ENCODE measurements at regions not wholly inside any gene's neighbourhood (a gene's known extent, or its start where the extent isn't known, plus 50 kb on each side); places are given as distances from the start of the nearest gene placed in this dataset.

DNA sequence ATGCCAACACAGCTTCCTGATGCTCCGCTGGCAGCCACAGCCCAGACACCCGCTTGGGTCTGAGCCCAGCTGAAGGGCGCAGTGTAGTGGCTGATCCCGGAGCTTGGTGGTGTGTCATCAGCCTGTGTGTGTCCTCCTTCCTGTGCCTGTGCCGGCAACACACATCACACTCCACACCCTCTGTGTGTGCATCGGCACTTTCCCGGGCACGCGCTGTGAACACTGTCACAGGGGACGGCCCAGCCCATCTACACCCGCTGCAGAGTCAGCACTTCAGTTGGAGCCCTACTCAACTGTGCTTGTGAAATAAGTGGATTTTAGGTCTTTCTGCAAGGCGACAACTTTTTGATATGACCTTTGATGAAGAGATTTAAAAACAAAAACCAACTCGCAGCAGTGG lies 189.4 kb downstream of the IRX2 start:
- POLR2A ChIA-PET, result no interaction called here
- CTCF ChIA-PET, result no interaction called here

DNA sequence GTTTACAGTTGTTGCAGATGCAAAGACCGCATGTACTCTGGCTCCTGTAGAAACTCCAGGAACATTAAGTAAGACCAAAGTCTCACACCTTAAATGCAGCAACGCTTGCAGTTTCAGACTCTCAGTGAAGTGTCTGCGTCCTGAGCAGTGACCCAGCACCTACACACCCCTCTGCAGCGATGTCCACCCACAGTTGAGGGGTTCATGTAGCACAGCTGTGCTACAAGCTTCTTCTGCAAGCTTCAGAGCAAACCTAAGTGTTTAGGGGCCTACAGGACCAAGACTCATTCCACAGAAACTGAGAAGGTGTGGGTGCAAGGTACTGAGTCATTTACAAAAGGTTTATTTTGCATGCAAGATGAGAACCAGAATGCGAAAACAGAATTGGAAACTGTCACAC lies 191.0 kb downstream of the IRX2 start:
- CTCF ChIA-PET, result no interaction called here
- TF ChIP-seq, protein P1, sequence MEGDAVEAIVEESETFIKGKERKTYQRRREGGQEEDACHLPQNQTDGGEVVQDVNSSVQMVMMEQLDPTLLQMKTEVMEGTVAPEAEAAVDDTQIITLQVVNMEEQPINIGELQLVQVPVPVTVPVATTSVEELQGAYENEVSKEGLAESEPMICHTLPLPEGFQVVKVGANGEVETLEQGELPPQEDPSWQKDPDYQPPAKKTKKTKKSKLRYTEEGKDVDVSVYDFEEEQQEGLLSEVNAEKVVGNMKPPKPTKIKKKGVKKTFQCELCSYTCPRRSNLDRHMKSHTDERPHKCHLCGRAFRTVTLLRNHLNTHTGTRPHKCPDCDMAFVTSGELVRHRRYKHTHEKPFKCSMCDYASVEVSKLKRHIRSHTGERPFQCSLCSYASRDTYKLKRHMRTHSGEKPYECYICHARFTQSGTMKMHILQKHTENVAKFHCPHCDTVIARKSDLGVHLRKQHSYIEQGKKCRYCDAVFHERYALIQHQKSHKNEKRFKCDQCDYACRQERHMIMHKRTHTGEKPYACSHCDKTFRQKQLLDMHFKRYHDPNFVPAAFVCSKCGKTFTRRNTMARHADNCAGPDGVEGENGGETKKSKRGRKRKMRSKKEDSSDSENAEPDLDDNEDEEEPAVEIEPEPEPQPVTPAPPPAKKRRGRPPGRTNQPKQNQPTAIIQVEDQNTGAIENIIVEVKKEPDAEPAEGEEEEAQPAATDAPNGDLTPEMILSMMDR (IDR thresholded peaks at IDR 0.05; ENCODE audit: insufficient read depth, low read length, missing control alignments), result no peak
- POLR2A ChIA-PET, result no interaction called here

More for the DNA sequence above, 189.4 kb downstream of the IRX2 start:
- no peak overlapping the region for H3K4me3 ChIP-seq (ENCODE audit: low read depth, low read length)
- no peak for DNase-seq (ENCODE audit: low read depth, low spot score)
- TF ChIP-seq, protein P1 (IDR thresholded peaks at IDR 0.05; ENCODE audit: insufficient read depth, low read length, missing control alignments), result no peak

DNA sequence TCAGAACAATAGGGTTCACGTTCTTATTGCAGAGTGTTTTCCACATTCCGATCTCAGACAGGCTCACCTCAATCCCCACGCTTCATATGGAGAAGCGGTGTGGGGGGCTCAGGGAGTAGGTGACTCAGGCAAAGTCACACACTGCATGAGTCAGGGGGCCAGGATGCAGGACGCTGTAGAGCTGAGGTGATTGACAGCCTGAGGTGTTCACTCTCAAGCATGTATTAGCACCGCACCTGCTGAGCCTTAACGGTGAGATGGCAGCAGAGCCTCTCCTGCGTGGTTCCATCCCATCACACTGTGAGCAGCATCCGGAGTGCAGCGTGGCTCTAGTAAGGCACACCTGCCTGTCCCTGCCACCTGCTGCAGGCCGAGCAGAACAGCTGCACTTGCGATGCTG lies 194.0 kb downstream of the IRX2 start:
- DNase-seq (ENCODE audit: low read depth, low spot score), result no peak
- H3K4me3 ChIP-seq (ENCODE audit: low read depth, low read length), result no peak overlapping the region
- TF ChIP-seq, protein P1 (IDR thresholded peaks at IDR 0.05; ENCODE audit: insufficient read depth, low read length, missing control alignments), result no peak
- POLR2A ChIA-PET, result no interaction called here
- CTCF ChIA-PET, result no interaction called here

More for the DNA sequence above, 191.0 kb downstream of the IRX2 start:
- DNase-seq (ENCODE audit: low read depth, low spot score), result no peak
- H3K4me3 ChIP-seq (ENCODE audit: low read depth, low read length), result no peak overlapping the region

DNA sequence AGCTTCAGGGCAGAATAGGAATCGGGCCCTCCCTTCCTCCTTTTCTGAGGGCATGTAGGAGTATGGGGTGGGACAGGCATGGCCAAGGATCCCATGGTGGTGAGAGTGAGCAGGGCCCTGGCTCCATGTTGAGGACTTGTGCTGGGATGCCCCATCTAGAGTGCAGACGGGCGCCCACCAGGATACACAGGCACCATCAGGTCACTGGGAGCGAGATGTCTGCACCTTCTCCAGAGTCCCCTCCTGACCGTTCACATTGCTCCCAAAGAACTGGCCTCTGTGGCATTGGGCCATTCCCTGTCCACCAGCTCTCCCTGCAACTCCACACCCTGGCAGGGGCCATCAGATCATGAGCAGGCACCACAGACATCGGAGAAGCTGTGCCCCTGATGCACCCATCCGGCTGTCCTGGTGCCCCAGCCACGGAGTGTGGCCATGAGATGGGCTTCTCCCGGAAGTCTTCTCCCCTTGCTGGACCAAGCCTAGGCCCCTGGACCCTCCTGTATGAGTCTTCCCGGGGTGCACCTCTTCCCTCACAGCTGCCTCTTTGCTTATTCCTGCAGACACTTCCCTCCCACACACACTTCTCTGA lies 195.0 kb downstream of the IRX2 start:
- ChIA-PET CTCF (no interaction called here), POLR2A (no interaction called here)
- no peak overlapping the region for H3K4me3 ChIP-seq (ENCODE audit: low read depth, low read length)
- no peak for DNase-seq (ENCODE audit: low read depth, low spot score)
- TF ChIP-seq, protein P1 (IDR thresholded peaks at IDR 0.05; ENCODE audit: insufficient read depth, low read length, missing control alignments), result no peak

DNA sequence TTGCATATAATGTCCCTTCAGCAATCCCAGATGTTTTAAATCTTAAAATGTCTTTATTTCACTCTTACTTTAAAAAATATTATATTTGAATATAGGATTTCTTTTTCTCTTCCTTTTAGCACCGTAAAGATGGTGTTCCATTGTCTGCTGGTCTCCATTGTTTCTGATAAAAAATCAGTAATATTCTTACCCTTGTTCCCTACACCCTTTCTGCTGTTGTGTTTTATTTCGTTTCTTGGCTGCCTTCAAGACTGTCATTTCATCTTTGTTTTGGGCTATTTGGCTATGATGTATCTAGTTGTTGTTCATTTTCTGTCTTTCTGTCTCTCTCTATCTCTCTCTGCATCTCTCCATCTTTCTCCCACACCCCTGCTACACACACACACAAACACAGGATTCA lies 197.9 kb downstream of the IRX2 start:
- ChIA-PET POLR2A (no interaction called here), CTCF (no interaction called here)
- DNase-seq (ENCODE audit: low read depth, low spot score), result no peak
- TF ChIP-seq, protein P1 (IDR thresholded peaks at IDR 0.05; ENCODE audit: insufficient read depth, low read length, missing control alignments), result no peak
- H3K4me3 ChIP-seq (ENCODE audit: low read depth, low read length), result no peak overlapping the region

DNA sequence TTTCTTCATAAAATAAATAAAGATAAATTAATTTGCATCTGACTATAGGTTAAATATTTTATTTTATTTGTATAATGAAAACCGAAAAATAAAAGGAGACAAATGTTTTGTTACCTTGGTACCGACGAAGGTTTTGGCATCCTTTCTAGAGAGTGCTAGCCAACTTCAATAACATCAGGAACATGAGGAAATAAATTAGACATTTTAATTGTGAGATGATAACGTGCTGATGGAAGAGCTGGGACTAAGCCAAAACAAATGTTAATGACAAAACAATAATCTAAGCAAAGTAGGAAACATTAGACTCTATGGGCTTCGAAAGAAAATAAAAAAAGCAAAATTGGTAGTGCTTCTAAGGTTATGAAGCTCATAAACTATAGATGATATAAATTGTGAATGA lies 201.0 kb downstream of the IRX2 start:
- TF ChIP-seq, protein P1 (IDR thresholded peaks at IDR 0.05; ENCODE audit: insufficient read depth, low read length, missing control alignments), result no peak
- DNase-seq (ENCODE audit: low read depth, low spot score), result no peak
- ChIA-PET POLR2A (no interaction called here), CTCF (no interaction called here)
- H3K4me3 ChIP-seq (ENCODE audit: low read depth, low read length), result no peak overlapping the region
